Stomach (tissue), 4 donors: ENCODE measurements at regions not wholly inside any gene's neighbourhood (a gene's known extent, or its start where the extent isn't known, plus 50 kb on each side); places are given as distances from the start of the nearest gene placed in this dataset.

Experiments
- CTCF ChIP-seq, 7 experiments: fragments of 450-650 bp in 4 of 7; fragments of 200-600 bp in 3 of 7; sonication (generic) in 3 of 7; IDR thresholded peaks; one replicate each; pipeline ENCODE4 v1.5.1; 2016 to 2019; ENCODE audit warnings: antibody characterized with exemption in 7 of 7, control low read depth in 2 of 7, mild to moderate bottlenecking in 1 of 7
- POLR2A ChIP-seq, 4 donors: fragments of 450-650 bp; IDR thresholded peaks; one replicate each; pipeline ENCODE4 v1.6.1; 2016; ENCODE audit warnings: antibody characterized with exemption in 4 of 4, control low read depth in 2 of 4, mild to moderate bottlenecking in 1 of 4, moderate library complexity in 1 of 4

- no peak for TF ChIP-seq CTCF (IDR thresholded peaks at IDR 0.05)
- no peak for TF ChIP-seq POLR2A (IDR thresholded peaks at IDR 0.05)
Observed at GRCh38 chr12:4169959-4170358, 103.6 kb upstream of the CCND2 start.
